PC-3 (cell line): ENCODE measurements at regions not wholly inside any gene's neighbourhood (a gene's known extent, or its start where the extent isn't known, plus 50 kb on each side); places are given as distances from the start of the nearest gene placed in this dataset.

ENCODE experiments used
- ATAC-seq: fragments of 200-7000 bp; cut with Tn5 transposase; 2 replicates; pipeline ENCODE4 v1.9.1; 2020; ENCODE audit warnings: mild to moderate bottlenecking, moderate library complexity
- BruUV-seq: library from RNA; stranded (reverse); fragments of 400-500 nt; replicated peaks from 2 replicates; lab custom pipeline; 2021; lab: Mats Ljungman, UMichigan
- CTCF ChIA-PET: fragments of 300-600 bp; sonication (Branson Sonifier 250); formaldehyde crosslinking; loops from one replicate; lab custom pipeline; 2022; ENCODE audit warnings: antibody characterized with exemption; lab: Charles Lee
- POLR2A ChIA-PET: fragments of 300-600 bp; sonication (Branson Sonifier 250); formaldehyde crosslinking; loops from one replicate; lab custom pipeline; 2022; ENCODE audit warnings: antibody characterized with exemption; ENCODE audit not compliant: unreplicated experiment; lab: Charles Lee
- DNase-seq: peaks from one replicate; pipeline ENCODE4 v3.0.0-alpha.2; 2015
- H2AFZ ChIP-seq: fragments of 300-600 bp; sonication (generic); 2 replicates; pipeline ENCODE4 v1.6.0; 2016; ENCODE audit warnings: antibody characterized with exemption, low read length
- H3F3A ChIP-seq: fragments of 300-600 bp; sonication (generic); one replicate; pipeline ENCODE4 v1.6.0; 2017; ENCODE audit warnings: antibody characterized with exemption, low read length, control low read depth, mild to moderate bottlenecking; ENCODE audit not compliant: unreplicated experiment
- H3K27ac ChIP-seq: fragments of 300-600 bp; sonication (generic); 2 replicates; pipeline ENCODE4 v1.5.1; 2016; ENCODE audit warnings: mild to moderate bottlenecking, low read length
- H3K27me3 ChIP-seq: fragments of 300-600 bp; sonication (generic); 2 replicates; pipeline ENCODE4 v1.6.1; 2016; ENCODE audit warnings: low read length, mixed read lengths
- H3K36me3 ChIP-seq: fragments of 300-600 bp; sonication (generic); 2 replicates; pipeline ENCODE4 v1.6.1; 2016; ENCODE audit warnings: low read depth, mixed run types, low read length, mixed read lengths
- H3K4me1 ChIP-seq: fragments of 300-600 bp; sonication (generic); 2 replicates; pipeline ENCODE4 v1.5.1; 2016; ENCODE audit warnings: low read length; ENCODE audit not compliant: insufficient read depth
- H3K4me2 ChIP-seq: fragments of 300-600 bp; sonication (generic); 2 replicates; pipeline ENCODE4 v1.6.0; 2016; ENCODE audit warnings: low read length
- H3K4me3 ChIP-seq: fragments of 300-600 bp; sonication (generic); 2 replicates; pipeline ENCODE4 v1.5.1; 2016; ENCODE audit warnings: mild to moderate bottlenecking, low read length, mixed read lengths
- H3K79me2 ChIP-seq: fragments of 300-600 bp; sonication (generic); 2 replicates; pipeline ENCODE4 v1.6.1; 2017; ENCODE audit warnings: low read length, mixed read lengths
- H3K9ac ChIP-seq: fragments of 300-600 bp; sonication (generic); 2 replicates; pipeline ENCODE4 v1.6.0; 2016; ENCODE audit warnings: mild to moderate bottlenecking, low read length
- H3K9me2 ChIP-seq: fragments of 300-600 bp; sonication (generic); replicated peaks from 2 replicates; pipeline ENCODE4 v1.6.1; 2016; ENCODE audit warnings: mixed run types, low read length, mixed read lengths
- H3K9me3 ChIP-seq: fragments of 300-600 bp; sonication (generic); 2 replicates; pipeline ENCODE4 v1.6.1; 2016; ENCODE audit warnings: low read length, mixed read lengths
- H4K20me1 ChIP-seq: fragments of 300-600 bp; sonication (generic); 2 replicates; pipeline ENCODE4 v1.6.1; 2016; ENCODE audit warnings: low read length, mixed read lengths
- EZH2 ChIP-seq: fragments of 300-600 bp; sonication (generic); IDR thresholded peaks from one replicate; pipeline ENCODE4 v1.6.1; 2017; ENCODE audit warnings: antibody characterized with exemption, mild to moderate bottlenecking, low read length; ENCODE audit not compliant: unreplicated experiment
- EZH2phosphoT487 ChIP-seq: fragments of 300-600 bp; sonication (generic); IDR thresholded peaks from 2 replicates; pipeline ENCODE4 v1.6.1; 2018; ENCODE audit warnings: mild to moderate bottlenecking, antibody characterized with exemption, low read length, borderline replicate concordance
- intact Hi-C: fragments of 100-400 bp; cut with micrococcal nuclease; formaldehyde crosslinking; loops from 2 replicates; pipeline ENCODE4 v1.9.0; 2023
- TF ChIP-seq, protein P1 (sequence below): fragments of 300-600 bp; sonication (generic); conservative IDR thresholded peaks from 2 replicates; pipeline ENCODE4 v1.5.1; 2017; ENCODE audit warnings: antibody characterized with exemption, low read depth, mild to moderate bottlenecking, low read length

GRCh38 chr14:29161593-29161992 is 395.0 kb downstream of the FOXG1 start:
- Histone ChIP-seq H3K9me3 (no peaks in the 10 kb centered on the region), H3K4me3 (no peak overlapping the region), H3K27me3 (no peaks in the 10 kb centered on the region; the same call in 1 of the 2 replicates), H3K79me2 (no peaks in the 10 kb centered on the region), H4K20me1 (no peaks in the 10 kb centered on the region), H3K4me2 (no peak overlapping the region), H3K9me2 (no peaks in the 10 kb centered on the region), H3K4me1 (no peaks in the 10 kb centered on the region), H3K36me3 (no peaks in the 10 kb centered on the region), H3K9ac (no peak overlapping the region), H3F3A (no peaks in the 10 kb centered on the region), H2AFZ (no peak overlapping the region), H3K27ac (no peak overlapping the region)
- DNase-seq (no peak), ATAC-seq (no peak)
- no peak for TF ChIP-seq EZH2
- no peak for TF ChIP-seq EZH2phosphoT487
- TF ChIP-seq, protein P1, sequence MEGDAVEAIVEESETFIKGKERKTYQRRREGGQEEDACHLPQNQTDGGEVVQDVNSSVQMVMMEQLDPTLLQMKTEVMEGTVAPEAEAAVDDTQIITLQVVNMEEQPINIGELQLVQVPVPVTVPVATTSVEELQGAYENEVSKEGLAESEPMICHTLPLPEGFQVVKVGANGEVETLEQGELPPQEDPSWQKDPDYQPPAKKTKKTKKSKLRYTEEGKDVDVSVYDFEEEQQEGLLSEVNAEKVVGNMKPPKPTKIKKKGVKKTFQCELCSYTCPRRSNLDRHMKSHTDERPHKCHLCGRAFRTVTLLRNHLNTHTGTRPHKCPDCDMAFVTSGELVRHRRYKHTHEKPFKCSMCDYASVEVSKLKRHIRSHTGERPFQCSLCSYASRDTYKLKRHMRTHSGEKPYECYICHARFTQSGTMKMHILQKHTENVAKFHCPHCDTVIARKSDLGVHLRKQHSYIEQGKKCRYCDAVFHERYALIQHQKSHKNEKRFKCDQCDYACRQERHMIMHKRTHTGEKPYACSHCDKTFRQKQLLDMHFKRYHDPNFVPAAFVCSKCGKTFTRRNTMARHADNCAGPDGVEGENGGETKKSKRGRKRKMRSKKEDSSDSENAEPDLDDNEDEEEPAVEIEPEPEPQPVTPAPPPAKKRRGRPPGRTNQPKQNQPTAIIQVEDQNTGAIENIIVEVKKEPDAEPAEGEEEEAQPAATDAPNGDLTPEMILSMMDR, result no peak
- ChIA-PET CTCF (no interaction called here), POLR2A (no interaction called here)
- intact Hi-C loops, result no loop called here
- no TSS peak for BruUV-seq

- Histone ChIP-seq H3K4me3 (no peak overlapping the region), H3K4me1 (no peaks in the 10 kb centered on the region), H3K79me2 (no peaks in the 10 kb centered on the region), H3F3A (no peaks in the 10 kb centered on the region), H3K27me3 (no peaks in the 10 kb centered on the region; the same call in 1 of the 2 replicates), H3K27ac (no peak overlapping the region), H3K9me3 (no peaks in the 10 kb centered on the region), H3K9me2 (no peaks in the 10 kb centered on the region), H3K9ac (no peak overlapping the region), H4K20me1 (no peaks in the 10 kb centered on the region), H2AFZ (no peak overlapping the region), H3K4me2 (no peak overlapping the region), H3K36me3 (no peaks in the 10 kb centered on the region)
- intact Hi-C loops, result no loop called here
- TF ChIP-seq EZH2phosphoT487 (no peak), EZH2 (no peak)
- TF ChIP-seq, protein P1, result no peak
- CTCF ChIA-PET, result no interaction called here
- POLR2A ChIA-PET, result interaction anchor here (0.6 kb wide), 1 partner anchor 435 kb away, joined by 4 read pairs; no protein-coding TSS in a partner anchor
- BruUV-seq, result no TSS peak
- ATAC-seq, result no peak
- DNase-seq, result no peak
These were observed 396.5 kb downstream of the FOXG1 start for GRCh38 chr14:29163109-29163508.

GRCh38 chr14:29165431-29165830 is 398.8 kb downstream of the FOXG1 start:
- BruUV-seq, result no TSS peak
- no peaks in the 10 kb centered on the region; the same call in 1 of the 2 replicates for H3K27me3 ChIP-seq
- no peak for DNase-seq
- ChIA-PET CTCF (no interaction called here), POLR2A (no interaction called here)
- no peaks in the 10 kb centered on the region for H3F3A ChIP-seq
- no peaks in the 10 kb centered on the region for H3K36me3 ChIP-seq
- no peak overlapping the region for H3K4me3 ChIP-seq
- H3K79me2 ChIP-seq, result no peaks in the 10 kb centered on the region
- H3K4me2 ChIP-seq, result no peak overlapping the region
- no peak for ATAC-seq
- TF ChIP-seq EZH2 (no peak), EZH2phosphoT487 (no peak)
- TF ChIP-seq, protein P1, result no peak
- no peaks in the 10 kb centered on the region for H3K9me2 ChIP-seq
- no peaks in the 10 kb centered on the region for H3K4me1 ChIP-seq
- no peaks in the 10 kb centered on the region for H4K20me1 ChIP-seq
- H3K27ac ChIP-seq, result no peak overlapping the region
- no peaks in the 10 kb centered on the region for H3K9me3 ChIP-seq
- intact Hi-C loops, result no loop called here
- H2AFZ ChIP-seq, result no peak overlapping the region
- no peak overlapping the region for H3K9ac ChIP-seq
